GM20000 (cell line): ENCODE measurements at regions not wholly inside any gene's neighbourhood (a gene's known extent, or its start where the extent isn't known, plus 50 kb on each side); places are given as distances from the start of the nearest gene placed in this dataset.

Experiments
- DNase-seq: peaks from one replicate; pipeline ENCODE4 v3.0.0; 2012; ENCODE audit warnings: low spot score
- TF ChIP-seq, protein P1 (sequence below): IDR thresholded peaks from 2 replicates; pipeline ENCODE4 v1.5.1; 2012; ENCODE audit warnings: mild to moderate bottlenecking, control low read depth; ENCODE audit errors: extremely low read depth, missing control alignments

DNA sequence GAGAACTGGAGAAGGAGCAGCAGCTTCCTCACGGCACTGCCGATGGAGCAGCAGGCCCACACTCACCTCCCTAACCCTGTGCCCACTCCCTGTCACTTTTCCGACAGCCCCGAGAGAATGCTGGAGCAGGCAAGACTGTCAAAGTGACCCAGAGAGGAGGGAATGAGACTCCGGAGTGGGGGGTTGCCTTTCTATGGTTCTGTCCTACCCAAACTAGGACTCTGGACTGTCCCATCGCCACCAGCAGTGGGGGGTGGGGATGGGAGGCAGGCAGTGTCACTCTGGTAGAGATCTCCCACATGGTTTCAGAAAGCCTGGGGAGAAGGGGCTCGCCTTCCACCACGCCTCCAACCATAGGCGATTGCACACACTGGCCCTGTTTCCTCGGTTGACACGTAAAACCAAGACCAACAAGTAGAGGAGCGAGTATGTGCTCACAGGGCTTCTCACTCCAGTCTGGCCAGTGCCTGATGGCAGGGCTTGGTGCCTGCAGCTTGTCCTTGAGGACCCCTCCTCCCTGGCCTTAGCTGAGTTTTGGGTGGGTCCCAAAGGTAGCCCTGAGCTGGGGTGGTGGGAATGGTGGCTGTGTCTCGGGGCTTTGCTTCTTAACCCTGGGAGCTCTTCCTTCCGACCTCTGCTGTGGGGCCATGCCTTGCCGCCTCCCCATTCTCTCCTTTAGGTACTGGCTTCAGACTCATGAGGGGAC is 148.5 kb downstream of the PTPN20 start:
- TF ChIP-seq, protein P1, sequence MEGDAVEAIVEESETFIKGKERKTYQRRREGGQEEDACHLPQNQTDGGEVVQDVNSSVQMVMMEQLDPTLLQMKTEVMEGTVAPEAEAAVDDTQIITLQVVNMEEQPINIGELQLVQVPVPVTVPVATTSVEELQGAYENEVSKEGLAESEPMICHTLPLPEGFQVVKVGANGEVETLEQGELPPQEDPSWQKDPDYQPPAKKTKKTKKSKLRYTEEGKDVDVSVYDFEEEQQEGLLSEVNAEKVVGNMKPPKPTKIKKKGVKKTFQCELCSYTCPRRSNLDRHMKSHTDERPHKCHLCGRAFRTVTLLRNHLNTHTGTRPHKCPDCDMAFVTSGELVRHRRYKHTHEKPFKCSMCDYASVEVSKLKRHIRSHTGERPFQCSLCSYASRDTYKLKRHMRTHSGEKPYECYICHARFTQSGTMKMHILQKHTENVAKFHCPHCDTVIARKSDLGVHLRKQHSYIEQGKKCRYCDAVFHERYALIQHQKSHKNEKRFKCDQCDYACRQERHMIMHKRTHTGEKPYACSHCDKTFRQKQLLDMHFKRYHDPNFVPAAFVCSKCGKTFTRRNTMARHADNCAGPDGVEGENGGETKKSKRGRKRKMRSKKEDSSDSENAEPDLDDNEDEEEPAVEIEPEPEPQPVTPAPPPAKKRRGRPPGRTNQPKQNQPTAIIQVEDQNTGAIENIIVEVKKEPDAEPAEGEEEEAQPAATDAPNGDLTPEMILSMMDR, result no peak
- no peak for DNase-seq

GRCh38 chr10:47060356-47060755 is 149.1 kb downstream of the PTPN20 start:
- TF ChIP-seq, protein P1, result no peak
- DNase-seq, result no peak

GRCh38 chr10:47060993-47061500 is 149.8 kb downstream of the PTPN20 start:
- DNase-seq, result no peak

GRCh38 chr10:47061776-47062175 is 150.5 kb downstream of the PTPN20 start:
- TF ChIP-seq, protein P1, result no peak

More at GRCh38 chr10:47060993-47061500, 149.8 kb downstream of the PTPN20 start:
- TF ChIP-seq, protein P1, result no peak

DNA sequence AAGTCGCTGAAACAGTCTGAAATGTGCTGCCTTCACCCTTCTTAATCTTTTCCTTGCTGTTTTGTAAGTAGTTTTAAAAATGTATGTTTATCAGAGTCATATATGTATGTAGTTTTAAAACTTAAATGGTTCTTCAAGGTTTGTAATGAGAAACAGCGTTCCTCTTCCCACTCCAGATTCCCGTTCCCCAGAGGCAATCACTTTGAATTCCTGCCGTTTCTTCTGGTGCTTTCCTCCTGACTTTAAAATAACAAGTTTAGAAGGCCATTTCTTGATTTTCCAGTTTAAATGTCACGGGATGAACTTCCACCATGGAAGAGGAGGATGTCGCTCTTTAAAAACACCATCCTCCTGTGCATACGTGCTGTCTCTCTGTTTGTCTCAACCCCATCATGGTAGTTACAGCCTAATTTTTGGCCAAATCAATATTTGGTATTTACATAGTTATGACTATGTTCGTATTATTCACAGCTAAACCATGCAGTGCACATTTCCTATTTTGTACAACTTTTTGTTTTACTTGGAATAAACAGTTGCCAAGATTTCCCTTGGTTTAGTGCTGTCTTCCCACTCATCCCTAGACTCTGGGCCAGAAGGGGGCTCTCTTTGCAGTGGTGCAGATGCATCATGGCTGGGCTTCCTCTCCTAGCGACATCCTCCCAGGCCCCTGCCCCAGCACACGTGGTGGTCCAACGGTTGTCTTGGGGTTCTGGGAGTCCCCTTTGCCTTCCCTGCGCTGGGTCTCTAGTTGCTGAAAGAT is 151.4 kb downstream of the PTPN20 start:
- no peak for DNase-seq
- TF ChIP-seq, protein P1, result no peak

More at GRCh38 chr10:47061776-47062175, 150.5 kb downstream of the PTPN20 start:
- DNase-seq, result no peak

- no peak for DNase-seq
- TF ChIP-seq, protein P1, result no peak
Measured at GRCh38 chr10:47063858-47064257, 152.6 kb downstream of the PTPN20 start.

GRCh38 chr10:47065903-47066302 is 154.7 kb downstream of the PTPN20 start:
- TF ChIP-seq, protein P1, result no peak

More at GRCh38 chr10:47065903-47066302, 154.7 kb downstream of the PTPN20 start:
- DNase-seq, result no peak
